ENCODE measurements at regions not wholly inside any gene's neighbourhood (a gene's known extent, or its start where the extent isn't known, plus 50 kb on each side); places are given as distances from the start of the nearest gene placed in this dataset.

- dilution Hi-C loops (cut with MboI; ENCODE audit: extremely low pct_ligation_motif_present, low sequenced_read_pairs) (no loop called here), intact Hi-C loops (cut with micrococcal nuclease) (no loop called here)
- Histone ChIP-seq H3K79me2 (ENCODE audit: control insufficient read depth, insufficient read depth, low read length) (no peaks in the 10 kb centered on the region), H3K9me1 (replicated peaks; ENCODE audit: control insufficient read depth, extremely low read depth, insufficient read depth, low read length) (no peaks in the 10 kb centered on the region), H3K4me2 (ENCODE audit: insufficient read depth, low read length) (no peak overlapping the region), H3K27ac (ENCODE audit: insufficient read depth, low read depth, low read length) (no peak overlapping the region), H3K27me3 (ENCODE audit: control insufficient read depth in 2 of 2, insufficient read depth in 2 of 2, low read length in 2 of 2) (no peaks in the 10 kb centered on the region), H3K36me3 (ENCODE audit: control insufficient read depth in 2 of 2, extremely low read depth in 1 of 2, insufficient read depth in 2 of 2, low read length in 2 of 2) (no peaks in the 10 kb centered on the region), H2AFZ (ENCODE audit: low read depth, low read length) (no peak overlapping the region), H3K4me1 (ENCODE audit: control insufficient read depth, extremely low read depth, insufficient read depth, low read length) (peaks cover 5% of the 10 kb centered on the region), H3K9me3 (replicated peaks; ENCODE audit: control insufficient read depth, insufficient read depth, low read length) (no peaks in the 10 kb centered on the region), H3K4me3 (replicated peaks in 1 of 3; ENCODE audit: insufficient read depth in 1 of 3, low read depth in 1 of 3, low read length in 3 of 3) (no peak overlapping the region), H3K9ac (replicated peaks; ENCODE audit: extremely low read depth, insufficient read depth, low read length) (no peak overlapping the region), H4K20me1 (replicated peaks; ENCODE audit: control insufficient read depth, extremely low read depth, insufficient read depth, low read length) (no peaks in the 10 kb centered on the region)
- CTCF ChIA-PET: no interaction called here
- no peak for DNase-seq (ENCODE audit: low read depth, low spot score)
- TF ChIP-seq EZH2 (IDR thresholded peaks at IDR 0.05; ENCODE audit: borderline replicate concordance, low read depth, low read length, severe bottlenecking): no peak
- TF ChIP-seq CTCF (IDR thresholded peaks at IDR 0.05; ENCODE audit: extremely low read depth in 1 of 2, insufficient read depth in 1 of 2, low read depth in 1 of 2, low read length in 2 of 2): no peak
- no peak for TF ChIP-seq JUN (IDR thresholded peaks at IDR 0.05; ENCODE audit: borderline replicate concordance, insufficient read depth, insufficient read length, low read depth)
- TF ChIP-seq FOS (IDR thresholded peaks at IDR 0.05; ENCODE audit: borderline replicate concordance, insufficient read depth, low read length): no peak
- TF ChIP-seq GATA2 (IDR thresholded peaks at IDR 0.05; ENCODE audit: insufficient read depth, insufficient read length, low read depth, low read length): no peak
- TF ChIP-seq MAX (IDR thresholded peaks at IDR 0.05; ENCODE audit: insufficient read depth, insufficient read length): no peak
- no peak for TF ChIP-seq POLR2AphosphoS5 (IDR thresholded peaks at IDR 0.05; ENCODE audit: insufficient read depth, low read depth, low read length)
- no peak for TF ChIP-seq MYC (IDR thresholded peaks at IDR 0.05; ENCODE audit: low read depth, low read length)
- TF ChIP-seq POLR2A (IDR thresholded peaks at IDR 0.05; ENCODE audit: low read depth, low read length): no peak
- FAIRE-seq: no peak
- POLR2A ChIA-PET: no interaction called here
- BruUV-seq (replicated peaks): no TSS peak
Measured at GRCh38 chr15:29319823-29320222, 50.2 kb upstream of the NSMCE3 start.
